HG03460 (cell line): ENCODE measurements at regions not wholly inside any gene's neighbourhood (a gene's known extent, or its start where the extent isn't known, plus 50 kb on each side); places are given as distances from the start of the nearest gene placed in this dataset.
"Not testable (repeated sequence)": the region's sequence is repeated elsewhere in the genome, so short reads cannot be mapped to it uniquely, and the experiment has no call there.

ENCODE experiments used
- ATAC-seq: cut with Tn5 transposase; IDR thresholded peaks from one replicate; pipeline ENCODE4 v1.9.1; 2021; ENCODE audit not compliant: unreplicated experiment

GRCh38 chr6:81144346-81144745 is 608.1 kb downstream of the TENT5A start:
- no peak for ATAC-seq

DNA sequence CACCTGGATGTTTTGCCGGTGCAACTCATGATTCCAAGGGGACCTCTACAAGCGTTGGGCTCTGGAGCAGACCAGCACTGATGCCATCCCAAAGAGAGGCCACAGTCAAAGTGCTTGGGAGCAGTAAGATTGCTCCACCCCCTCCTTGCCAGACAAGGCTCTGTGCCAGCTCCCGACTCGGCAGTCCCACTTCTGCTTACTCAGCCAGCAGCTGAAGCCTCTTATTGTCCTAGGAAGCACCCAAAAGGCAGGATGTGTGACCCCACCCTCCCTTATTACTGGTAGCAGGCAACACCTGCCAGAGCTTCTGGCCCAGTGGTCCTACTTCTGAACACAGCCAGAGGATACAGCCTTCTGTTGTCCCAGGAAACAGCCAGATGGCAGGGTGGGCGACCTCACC is 614.2 kb downstream of the TENT5A start:
- ATAC-seq = no peak

- no peak for ATAC-seq
These were observed 621.5 kb downstream of the TENT5A start for GRCh38 chr6:81130969-81131368.

- no peak for ATAC-seq
These were observed 622.4 kb downstream of the TENT5A start for GRCh38 chr6:81130061-81130460.

DNA sequence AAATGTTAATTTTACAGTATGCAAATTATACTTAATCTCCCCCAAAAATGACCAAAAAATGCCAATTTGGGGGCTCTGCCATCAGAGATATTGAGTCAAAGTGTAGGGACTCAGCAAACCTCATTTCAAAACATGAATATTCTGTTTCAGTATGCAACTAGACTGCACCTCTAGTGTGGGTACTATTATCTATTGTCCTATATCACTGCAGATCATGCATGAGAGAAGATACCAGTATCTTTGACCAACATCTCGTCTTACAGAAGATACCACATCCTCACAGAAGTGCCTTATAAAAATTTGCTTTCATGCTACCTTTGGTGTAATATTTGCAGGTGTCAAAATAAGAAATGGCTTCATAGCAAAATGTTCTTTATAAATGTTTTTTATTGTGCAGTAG is 623.8 kb downstream of the TENT5A start:
- no peak for ATAC-seq

DNA sequence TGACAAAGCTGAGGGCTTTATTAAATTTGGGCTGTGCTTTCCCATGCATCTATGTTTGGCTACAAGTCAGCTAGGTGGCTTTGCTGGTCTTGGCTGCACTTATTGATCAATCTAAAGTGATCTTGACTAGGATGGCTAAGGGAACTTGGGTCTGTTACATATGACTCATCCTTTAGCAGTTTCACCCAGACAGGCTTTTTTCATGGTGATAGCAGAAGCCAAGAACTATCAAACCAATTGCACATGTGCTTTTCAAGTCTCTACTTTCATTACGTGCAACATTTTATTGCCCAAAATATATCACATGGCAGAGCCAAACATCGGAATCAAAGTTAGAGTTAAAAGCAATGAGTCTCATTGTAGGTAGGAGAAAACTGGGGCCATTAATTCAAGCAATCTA is 626.3 kb downstream of the TENT5A start:
- ATAC-seq = no peak

DNA sequence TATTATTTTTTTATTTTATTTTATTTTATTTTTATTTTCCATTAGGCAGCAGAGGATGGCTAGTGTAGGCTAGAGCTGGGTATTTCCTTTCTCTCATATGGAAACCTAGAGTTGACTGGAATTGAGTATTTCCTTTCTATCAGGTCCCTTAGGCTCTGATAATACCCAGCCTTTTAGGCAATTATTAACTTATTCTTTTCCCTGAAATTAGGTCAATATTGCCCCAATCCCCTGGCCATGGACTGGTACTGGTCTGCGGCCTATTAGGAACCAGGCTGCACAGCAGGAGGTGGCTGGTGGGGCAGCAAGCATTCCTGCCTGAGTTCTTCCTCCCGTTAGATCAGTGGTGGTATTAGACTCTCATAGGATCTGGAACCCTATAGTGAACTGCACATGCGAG is 632.2 kb downstream of the TENT5A start:
- no peak for ATAC-seq

GRCh38 chr6:81105998-81106397 is 646.5 kb downstream of the TENT5A start:
- ATAC-seq = no peak

GRCh38 chr6:81098109-81098814 is 654.2 kb downstream of the TENT5A start:
- no peak for ATAC-seq

DNA sequence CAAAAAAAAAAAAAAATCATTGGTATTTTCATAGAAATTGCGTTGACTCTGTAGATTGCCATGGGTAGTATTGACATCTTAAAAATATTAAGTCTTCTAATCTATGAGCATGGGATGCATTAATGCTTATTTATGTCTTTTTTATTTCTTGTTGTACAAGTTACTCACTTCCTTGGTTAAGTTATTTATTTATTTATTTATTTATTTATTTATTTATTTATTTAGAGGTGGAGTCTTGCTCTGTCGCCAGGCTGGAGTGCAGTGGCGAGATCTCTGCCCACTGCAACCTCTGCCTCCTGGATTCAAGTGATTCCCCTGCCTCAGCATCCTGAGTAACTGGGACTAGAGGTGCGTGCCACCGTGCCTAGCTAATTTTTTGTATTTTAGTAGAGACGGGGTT is 656.0 kb downstream of the TENT5A start:
- ATAC-seq = not testable (repeated sequence)

GRCh38 chr6:81093051-81093450 is 659.4 kb downstream of the TENT5A start:
- no peak for ATAC-seq

DNA sequence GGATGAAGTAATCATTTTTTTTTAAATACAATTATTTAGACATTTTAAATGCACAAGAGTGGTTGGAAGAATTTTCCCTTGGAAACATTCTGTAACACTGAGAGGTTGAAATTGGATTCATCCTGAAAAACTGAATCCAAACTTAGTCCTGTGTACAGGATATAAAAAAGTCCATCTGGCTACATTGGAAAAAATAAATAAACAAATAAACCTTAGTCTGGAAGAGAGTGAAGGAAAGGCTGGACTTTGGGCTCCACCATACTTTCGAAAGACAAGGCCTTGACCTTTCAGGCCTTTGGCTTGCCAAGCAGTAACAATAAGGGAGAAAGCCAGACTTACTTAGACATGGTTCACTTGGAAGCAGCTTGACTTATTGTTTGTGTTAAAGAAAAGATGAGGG is 664.3 kb downstream of the TENT5A start:
- ATAC-seq = no peak

- no peak for ATAC-seq
These were observed 665.5 kb downstream of the TENT5A start for GRCh38 chr6:81086991-81087390.

- no peak for ATAC-seq
These were observed 667.1 kb downstream of the TENT5A start for GRCh38 chr6:81085431-81085790.

GRCh38 chr6:81084776-81085430 is 667.6 kb downstream of the TENT5A start:
- no peak for ATAC-seq

DNA sequence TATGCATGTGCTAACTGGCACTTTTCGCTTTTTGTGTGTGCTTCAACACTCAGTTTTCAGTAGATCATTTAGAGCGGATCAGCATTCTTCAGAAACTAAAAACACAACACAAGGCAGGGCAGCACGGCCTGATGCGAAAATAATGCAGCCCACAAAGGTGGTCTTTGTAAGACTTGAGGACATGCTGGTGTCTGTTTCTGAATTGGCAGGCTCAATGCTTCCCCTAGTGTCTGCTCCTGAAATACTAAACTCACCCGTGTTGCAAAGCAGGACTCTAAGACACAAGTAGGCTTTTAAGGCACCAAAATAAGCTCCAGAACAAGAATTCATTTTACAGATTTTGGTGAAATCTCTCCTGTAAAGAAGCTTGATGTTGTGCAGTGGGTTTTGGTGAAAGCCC is 676.5 kb downstream of the TENT5A start:
- ATAC-seq = no peak

- ATAC-seq = no peak
These were observed 679.2 kb downstream of the TENT5A start for GRCh38 chr6:81073318-81073717.

GRCh38 chr6:81071121-81071520 is 681.4 kb downstream of the TENT5A start:
- no peak for ATAC-seq

DNA sequence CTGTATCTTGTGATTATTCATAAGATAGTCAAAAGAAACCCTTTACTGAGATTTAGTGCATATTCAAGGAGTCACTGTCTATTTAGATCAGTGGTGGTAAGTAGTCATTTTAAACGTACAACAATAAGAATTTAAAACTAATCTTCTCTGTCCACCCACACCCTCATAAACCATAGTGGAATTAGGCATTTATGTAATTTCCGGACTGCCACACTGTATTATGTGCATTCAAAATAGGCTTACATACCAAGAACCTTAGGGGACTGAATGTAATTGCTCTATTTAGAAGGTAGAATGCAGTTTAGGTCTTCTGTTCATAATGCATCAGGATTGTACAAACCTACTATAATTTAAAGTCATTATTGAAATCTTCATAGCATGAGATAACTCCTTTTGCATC is 685.4 kb downstream of the TENT5A start:
- no peak for ATAC-seq

GRCh38 chr6:81063891-81064290 is 688.6 kb downstream of the TENT5A start:
- ATAC-seq = no peak

DNA sequence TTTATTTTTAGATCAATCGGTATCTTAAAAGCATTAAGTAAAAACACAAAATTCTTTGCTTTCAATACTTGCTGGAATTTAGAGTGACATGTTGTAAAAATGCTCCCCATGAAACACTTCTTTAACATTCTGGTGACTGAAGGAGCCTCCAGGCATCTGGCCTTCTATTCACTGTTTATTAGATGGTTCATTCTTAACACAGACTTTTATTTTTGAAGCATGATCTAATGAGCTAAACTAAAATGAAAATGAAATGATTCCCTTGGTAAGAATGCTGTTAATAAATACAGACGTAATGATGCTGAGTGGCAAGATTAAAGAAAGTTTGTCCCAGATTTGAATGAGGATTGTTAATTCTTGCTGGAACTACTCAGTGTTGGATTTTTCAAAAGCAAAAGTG is 698.4 kb downstream of the TENT5A start:
- no peak for ATAC-seq

GRCh38 chr6:81051952-81052351 is 700.5 kb downstream of the TENT5A start:
- ATAC-seq = no peak
